Heart right ventricle (tissue), 16 donors: ENCODE measurements at regions not wholly inside any gene's neighbourhood (a gene's known extent, or its start where the extent isn't known, plus 50 kb on each side); places are given as distances from the start of the nearest gene placed in this dataset.

ENCODE experiments used
- ATAC-seq, 8 donors: fragments of 200-7000 bp; cut with Tn5 transposase; one replicate each; pipeline ENCODE4 v1.9.1; 2020; ENCODE audit warnings: mild to moderate bottlenecking in 8 of 8, moderate library complexity in 8 of 8, moderate number of reproducible peaks in 1 of 8
- DNase-seq, 2 donors: peaks; one replicate each; pipeline ENCODE4 v3.0.0-alpha.2; 2020
- H3K27ac ChIP-seq, 10 donors: fragments of 200-600 bp; sonication (generic) in 2 of 10; one replicate each; pipeline versions ENCODE4 v1.5.0 to v1.8.0; 2020 to 2022; ENCODE audit warnings: mild to moderate bottlenecking in 3 of 10
- H3K27me3 ChIP-seq, 7 donors: fragments of 200-600 bp; one replicate each; pipeline ENCODE4 v1.8.0; 2021 to 2022; ENCODE audit warnings: mild to moderate bottlenecking in 2 of 7
- H3K36me3 ChIP-seq, 9 donors: fragments of 200-600 bp; sonication (generic) in 1 of 9; one replicate each; pipeline versions ENCODE4 v1.5.0 to v1.8.0; 2020 to 2022; ENCODE audit warnings: mild to moderate bottlenecking in 2 of 9
- H3K4me1 ChIP-seq, 9 donors: fragments of 200-600 bp; sonication (generic) in 1 of 9; one replicate each; pipeline versions ENCODE4 v1.5.0 to v1.8.0; 2020 to 2022; ENCODE audit warnings: mild to moderate bottlenecking in 4 of 9
- H3K4me3 ChIP-seq, 10 donors: fragments of 200-600 bp; sonication (generic) in 2 of 10; one replicate each; pipeline versions ENCODE4 v1.5.0 to v1.8.0; 2020 to 2022; ENCODE audit warnings: mild to moderate bottlenecking in 7 of 10, moderate library complexity in 2 of 10
- H3K9me3 ChIP-seq, 11 donors: fragments of 200-600 bp in 10 of 11; sonication (generic) in 2 of 11; one replicate each; pipeline versions ENCODE4 v1.5.0 to v1.8.0; 2013 to 2022; ENCODE audit warnings: mild to moderate bottlenecking in 2 of 11, control low read depth in 1 of 11, moderate library complexity in 1 of 11
- WGBS, 2 donors: extraction: QIAGEN DNeasy Blood & Tissue Kit; methylation state at CpG; one replicate each; pipeline ENCODE4 v1.1.7; 2013; ENCODE audit warnings: inconsistent platforms in 1 of 2; 5-methylcytosine and 5-hydroxymethylcytosine counted together
- intact Hi-C, 10 donors: fragments of 100-400 bp; cut with DNase I; formaldehyde crosslinking; loops; one replicate each; pipeline versions ENCODE4 v1.11.1 to v1.14.2; 2022
- TF ChIP-seq, protein P1 (sequence below), 9 donors: fragments of 200-600 bp; sonication (generic) in 2 of 9; IDR thresholded peaks; one replicate each; pipeline versions ENCODE4 v1.5.0 to v1.8.0; 2021 to 2022; ENCODE audit warnings: antibody characterized with exemption in 9 of 9, mild to moderate bottlenecking in 5 of 9, moderate library complexity in 1 of 9
- donor health status: Arrhythmogenic right ventricular cardiomyopathy.
- donor health status: ischemic (EF 13 %, LVEDD 7.1; RV severe dilation, severe dysfunction).
- donor health status: healthy with polysubstance abuse.
- donor health status: DM: no; HTN: yes; CAD: no.
- donor health status: DM: no; HTN: no; CAD: no.
- donor health status: ischemic (EF 25% LVEDD 6.9; RV normal size, moderate dysfunction).
- donor health status: ischemic (EF 25% LVEDD 5.7; RV mildly dilated, moderate dysfunction).
- donor health status: healthy.
- donor health status: DM: yes; HTN: yes; CAD: no.
- donor health status: Ischemic cardiomyopathy.
- donor health status: ischemic (EF 35%, LVEDD 5.7; RV mildly dilated, moderate dysfunction).
- donor health status: nonischemic (EF 11% LVEDD 7.7; RV severe dilation, severe dysfunction).
- donor health status: DM: yes; HTN: yes; CAD: no.
- donor health status: PGD.
- donor health status: ischemic (EF 29% LVEDD 5.4; RV normal size, mild dysfunction).
- donor health status: nonischemic (EF 23%, LVEDD 6.1; RV moderate dilation, normal function).

DNA sequence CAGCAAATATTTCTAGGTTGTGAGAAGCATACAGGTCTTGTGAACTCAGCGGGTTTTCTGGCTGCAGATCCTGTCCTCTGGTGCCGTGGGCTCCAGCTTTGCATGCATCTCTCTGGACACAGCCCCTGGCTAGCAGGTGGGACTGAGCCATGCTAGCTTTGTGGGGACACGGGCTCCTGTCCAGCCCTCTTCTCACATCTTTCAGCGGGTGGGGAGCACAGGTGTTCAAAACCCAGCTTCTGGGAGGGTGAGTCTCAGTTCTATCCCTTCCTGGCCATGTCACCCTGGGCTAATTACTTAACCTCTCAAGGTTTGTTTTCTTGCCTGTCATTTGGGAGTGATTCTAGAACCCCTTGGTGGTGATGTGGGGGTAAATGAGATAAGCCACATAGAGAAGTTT, 162.3 kb downstream of the ICE1 start:
- H3K27me3 ChIP-seq: no peaks in the 10 kb centered on the region
- ATAC-seq (no peak), DNase-seq (no peak)
- no peaks in the 10 kb centered on the region for H3K36me3 ChIP-seq
- WGBS, 2 donors: 85 to 86% methylated on average over 4 of the region's 4 CpGs
- TF ChIP-seq, protein P1, sequence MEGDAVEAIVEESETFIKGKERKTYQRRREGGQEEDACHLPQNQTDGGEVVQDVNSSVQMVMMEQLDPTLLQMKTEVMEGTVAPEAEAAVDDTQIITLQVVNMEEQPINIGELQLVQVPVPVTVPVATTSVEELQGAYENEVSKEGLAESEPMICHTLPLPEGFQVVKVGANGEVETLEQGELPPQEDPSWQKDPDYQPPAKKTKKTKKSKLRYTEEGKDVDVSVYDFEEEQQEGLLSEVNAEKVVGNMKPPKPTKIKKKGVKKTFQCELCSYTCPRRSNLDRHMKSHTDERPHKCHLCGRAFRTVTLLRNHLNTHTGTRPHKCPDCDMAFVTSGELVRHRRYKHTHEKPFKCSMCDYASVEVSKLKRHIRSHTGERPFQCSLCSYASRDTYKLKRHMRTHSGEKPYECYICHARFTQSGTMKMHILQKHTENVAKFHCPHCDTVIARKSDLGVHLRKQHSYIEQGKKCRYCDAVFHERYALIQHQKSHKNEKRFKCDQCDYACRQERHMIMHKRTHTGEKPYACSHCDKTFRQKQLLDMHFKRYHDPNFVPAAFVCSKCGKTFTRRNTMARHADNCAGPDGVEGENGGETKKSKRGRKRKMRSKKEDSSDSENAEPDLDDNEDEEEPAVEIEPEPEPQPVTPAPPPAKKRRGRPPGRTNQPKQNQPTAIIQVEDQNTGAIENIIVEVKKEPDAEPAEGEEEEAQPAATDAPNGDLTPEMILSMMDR (IDR thresholded peaks at IDR 0.05): no peak
- no peak overlapping the region for H3K27ac ChIP-seq
- intact Hi-C loops: no loop called here
- H3K4me1 ChIP-seq: no peaks in the 10 kb centered on the region
- H3K4me3 ChIP-seq: no peak overlapping the region
- H3K9me3 ChIP-seq: no peaks in the 10 kb centered on the region

DNA sequence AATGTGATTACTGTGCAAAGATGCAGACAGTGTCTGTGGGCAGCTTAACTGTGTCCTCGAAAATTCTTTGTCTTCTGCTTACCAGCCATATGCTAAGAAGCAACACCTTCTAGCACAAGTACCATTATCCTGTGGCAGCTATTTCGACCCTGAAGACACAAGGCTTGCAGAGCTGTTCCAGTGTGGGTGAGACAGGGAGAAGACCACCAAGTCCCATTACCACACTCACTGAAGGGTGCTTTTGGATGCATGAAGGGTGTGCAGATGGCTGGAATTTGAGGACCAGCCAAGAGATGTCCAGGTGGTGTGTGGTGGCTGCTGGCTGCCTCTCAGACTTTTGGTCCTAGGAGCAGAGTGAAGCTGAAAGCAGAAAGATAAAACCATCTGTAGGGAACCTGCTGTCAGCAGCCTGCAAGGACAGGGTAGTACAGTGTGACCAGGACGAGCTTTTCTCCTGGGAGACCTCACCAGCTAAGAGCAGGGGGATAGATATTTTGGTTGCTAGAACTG, 161.8 kb downstream of the ICE1 start:
- intact Hi-C loops: no loop called here
- DNase-seq (no peak), ATAC-seq (no peak)
- Histone ChIP-seq H3K27ac (no peak overlapping the region), H3K36me3 (no peaks in the 10 kb centered on the region), H3K27me3 (no peaks in the 10 kb centered on the region), H3K4me1 (no peaks in the 10 kb centered on the region), H3K4me3 (no peak overlapping the region), H3K9me3 (no peaks in the 10 kb centered on the region)
- TF ChIP-seq, protein P1 (IDR thresholded peaks at IDR 0.05): no peak
- 66 to 75% methylated on average over 3 of the region's 3 CpGs for WGBS, 2 donors

DNA sequence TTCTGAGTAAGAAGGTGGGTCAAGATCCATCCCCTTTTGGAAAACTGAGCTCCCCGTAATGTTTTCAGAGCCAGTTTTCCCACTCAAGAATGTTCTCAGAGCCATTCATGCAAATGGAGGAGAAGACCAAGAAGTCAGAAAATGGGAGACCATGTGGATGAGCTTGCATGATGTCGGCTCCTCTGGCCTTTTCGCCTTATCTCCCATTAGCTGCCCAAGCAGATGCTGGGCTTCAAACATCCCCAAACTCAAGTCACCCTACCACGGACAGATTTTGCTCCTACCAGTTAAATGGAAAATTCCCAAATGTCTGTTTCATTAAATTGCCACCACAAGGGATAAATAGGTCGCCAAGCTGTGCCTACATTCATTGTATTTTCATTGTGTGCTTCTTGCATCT, 161.4 kb downstream of the ICE1 start:
- H3K4me1 ChIP-seq: no peaks in the 10 kb centered on the region
- no peak overlapping the region for H3K27ac ChIP-seq
- WGBS, 2 donors: 88 to 90% methylated on average over 5 of the region's 5 CpGs
- TF ChIP-seq, protein P1 (IDR thresholded peaks at IDR 0.05): no peak
- no peak for ATAC-seq
- H3K4me3 ChIP-seq: no peak overlapping the region
- no peaks in the 10 kb centered on the region for H3K36me3 ChIP-seq
- H3K27me3 ChIP-seq: no peaks in the 10 kb centered on the region
- no peak for DNase-seq
- H3K9me3 ChIP-seq: no peaks in the 10 kb centered on the region
- intact Hi-C loops: no loop called here

DNA sequence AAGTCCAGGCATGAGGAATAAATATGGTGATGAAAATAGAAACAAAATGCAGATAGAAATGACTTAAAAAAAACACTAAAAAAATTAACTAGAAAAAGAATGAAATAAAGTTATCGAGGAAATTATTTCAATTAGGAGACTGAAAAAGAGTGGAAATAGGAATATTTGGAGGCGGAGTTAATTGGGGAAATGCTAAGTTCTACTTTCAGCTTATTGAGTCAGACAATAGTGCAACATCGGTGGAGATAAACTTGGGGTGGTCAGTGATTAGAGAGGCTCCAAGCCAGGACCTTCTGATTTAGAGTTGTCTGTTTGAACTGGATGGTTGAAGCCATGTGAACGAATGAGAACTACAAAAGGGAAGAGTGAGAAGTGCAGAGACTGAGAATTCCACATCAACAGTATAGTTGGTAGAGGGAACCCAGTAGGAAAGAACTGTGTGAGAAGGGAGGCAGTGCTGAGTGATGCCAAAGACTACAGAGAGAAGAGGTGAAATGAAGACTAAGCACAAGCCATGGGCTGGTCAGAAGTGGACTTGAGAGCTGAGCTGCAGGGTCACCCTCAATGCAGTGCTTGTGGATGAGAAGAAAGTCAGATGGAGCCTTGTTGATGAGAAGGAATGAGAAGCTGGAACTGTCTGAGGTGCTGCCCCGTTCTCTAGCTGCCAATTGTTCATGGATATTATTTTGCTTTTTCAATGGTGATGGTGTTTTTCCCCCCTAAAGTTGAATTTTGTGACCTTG, 160.7 kb downstream of the ICE1 start:
- ATAC-seq: no peak
- H3K9me3 ChIP-seq: no peaks in the 10 kb centered on the region
- H3K27me3 ChIP-seq: no peaks in the 10 kb centered on the region
- TF ChIP-seq, protein P1 (IDR thresholded peaks at IDR 0.05): no peak
- intact Hi-C loops: no loop called here
- no peak for DNase-seq
- H3K4me3 ChIP-seq: no peak overlapping the region
- no peak overlapping the region for H3K27ac ChIP-seq
- 85 to 88% methylated on average over 5 of the region's 5 CpGs for WGBS, 2 donors
- no peaks in the 10 kb centered on the region for H3K4me1 ChIP-seq
- H3K36me3 ChIP-seq: no peaks in the 10 kb centered on the region
